ENCODE measurements at regions not wholly inside any gene's neighbourhood (a gene's known extent, or its start where the extent isn't known, plus 50 kb on each side); places are given as distances from the start of the nearest gene placed in this dataset.
A peak's percentile ranks its signal among the peaks of the same experiment; 100 is the strongest.
"Not testable (repeated sequence)": the region's sequence is repeated elsewhere in the genome, so short reads cannot be mapped to it uniquely, and the experiment has no call there.

DNA sequence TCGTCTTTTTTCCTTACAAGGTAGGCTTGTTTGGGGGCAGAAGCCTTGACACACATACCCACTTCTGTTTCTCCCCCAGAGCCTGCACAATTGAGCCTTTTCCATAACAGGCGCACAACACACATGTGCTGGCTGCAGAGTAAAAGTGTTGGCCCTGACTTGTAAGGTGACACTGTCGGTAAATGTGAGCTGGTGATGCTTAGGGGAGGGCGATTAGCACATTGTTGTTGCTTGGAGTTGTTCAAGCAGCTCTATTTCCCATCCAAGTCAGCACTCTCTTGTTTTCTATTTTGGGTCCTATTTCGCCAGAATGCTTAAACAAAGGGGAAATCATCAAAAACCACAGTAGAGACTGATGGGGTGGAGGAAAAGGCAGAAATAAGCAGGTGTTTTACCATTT, 51.9 kb upstream of the PTPRJ start:
- Mint-ChIP-seq H3K4me3 (no peak overlapping the region), H3K27ac (no peak overlapping the region)
- no peak for ATAC-seq (replicated peaks in 1 of 2)

DNA sequence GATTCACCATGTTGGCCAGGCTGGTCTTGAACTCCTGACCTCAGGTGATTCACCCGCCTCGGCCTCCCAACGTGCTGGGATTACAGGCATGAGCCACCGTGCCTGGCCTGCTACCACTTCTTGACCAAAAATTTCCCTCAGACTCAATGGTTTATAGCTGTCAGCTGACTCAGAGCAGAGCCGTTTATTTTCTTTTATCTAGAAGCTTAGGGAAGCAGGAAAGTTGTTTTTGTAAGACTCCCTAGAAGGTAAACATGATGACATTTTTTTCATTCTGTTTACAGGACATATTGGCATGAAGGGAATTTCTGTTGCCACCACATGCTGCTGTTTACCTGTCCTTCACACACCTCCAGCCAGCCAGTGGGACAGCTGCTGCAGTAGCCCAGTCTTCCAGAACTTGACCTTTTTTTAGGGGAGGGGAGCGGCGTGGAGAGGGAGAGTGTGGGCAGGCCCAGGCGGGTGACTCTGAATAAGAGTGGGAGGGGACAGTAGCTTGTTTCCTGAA, 56.1 kb upstream of the PTPRJ start:
- Mint-ChIP-seq H3K9me3 (no peaks in the 10 kb centered on the region), H3K27me3 (ENCODE audit: low read depth) (no peaks in the 10 kb centered on the region), H3K27ac (no peak overlapping the region), H3K36me3 (ENCODE audit: insufficient read depth in 2 of 2) (no peaks in the 10 kb centered on the region), H3K4me1 (ENCODE audit: low read depth) (peaks cover 52% of the 10 kb centered on the region), H3K4me3 (peak overlapping the region in 1 of 2 donors; percentile 1)
- DNase-seq, result peak in 1 of 2 donors; percentile 10
- peak; percentile 44 to 69 for ATAC-seq (replicated peaks in 1 of 2)

More for the DNA sequence above, 51.9 kb upstream of the PTPRJ start:
- Mint-ChIP-seq H3K27me3 (ENCODE audit: low read depth) (no peaks in the 10 kb centered on the region), H3K9me3 (no peaks in the 10 kb centered on the region), H3K36me3 (ENCODE audit: insufficient read depth in 2 of 2) (no peaks in the 10 kb centered on the region), H3K4me1 (ENCODE audit: low read depth) (peaks cover 33% of the 10 kb centered on the region)
- DNase-seq, result no peak

DNA sequence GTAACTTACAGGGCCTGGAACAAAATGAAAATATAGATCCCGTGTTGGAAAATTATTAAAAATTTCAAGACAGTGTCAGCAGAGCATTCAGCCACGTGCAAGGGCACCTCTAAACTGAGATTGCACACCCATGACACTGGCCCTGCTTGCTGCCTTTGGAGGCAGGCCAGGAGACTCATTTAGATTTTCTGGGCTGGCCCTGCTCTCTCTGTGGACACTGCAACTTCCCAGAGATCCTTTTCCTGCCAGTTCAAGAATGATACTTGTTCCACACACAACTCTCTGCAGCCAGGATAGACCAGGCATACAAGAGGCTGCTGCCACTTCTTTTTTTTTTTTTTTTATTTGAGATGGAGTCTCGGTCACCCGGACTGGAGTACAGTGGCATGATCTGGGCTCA, 56.7 kb upstream of the PTPRJ start:
- no peak overlapping the region for H3K4me3 Mint-ChIP-seq
- H3K27ac Mint-ChIP-seq, result no peak overlapping the region
- H3K36me3 Mint-ChIP-seq (ENCODE audit: insufficient read depth in 2 of 2), result no peaks in the 10 kb centered on the region
- DNase-seq (no peak), ATAC-seq (replicated peaks in 1 of 2) (no peak)
- H3K27me3 Mint-ChIP-seq (ENCODE audit: low read depth), result no peaks in the 10 kb centered on the region
- peaks cover 58% of the 10 kb centered on the region for H3K4me1 Mint-ChIP-seq (ENCODE audit: low read depth)
- H3K9me3 Mint-ChIP-seq, result no peaks in the 10 kb centered on the region

DNA sequence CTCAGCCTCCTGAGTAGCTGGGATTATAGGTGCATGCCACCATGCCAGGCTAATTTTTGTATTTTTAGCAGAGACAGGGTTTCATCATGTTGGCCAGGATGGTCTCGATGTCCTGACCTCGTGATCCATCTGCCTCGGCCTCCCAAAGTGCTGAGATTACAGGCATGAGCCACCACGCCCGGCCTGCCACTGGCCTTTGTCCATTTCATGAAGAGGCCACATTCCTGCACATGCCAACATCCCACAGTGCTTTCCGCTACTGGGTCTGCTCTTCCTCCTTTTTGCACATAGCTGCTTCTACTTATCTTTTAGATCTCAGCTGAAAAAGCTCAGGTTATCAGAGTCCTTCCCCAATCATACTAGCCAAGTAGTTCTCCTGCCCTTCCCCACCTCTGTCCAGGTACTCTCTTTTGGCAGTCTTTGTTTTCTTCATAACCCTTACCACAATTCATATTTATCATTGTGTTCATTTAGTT, 59.2 kb upstream of the PTPRJ start:
- not testable (repeated sequence) for H3K9me3 Mint-ChIP-seq; DNase-seq; H3K36me3 Mint-ChIP-seq (ENCODE audit: insufficient read depth in 2 of 2); H3K4me3 Mint-ChIP-seq; H3K27ac Mint-ChIP-seq; H3K27me3 Mint-ChIP-seq (ENCODE audit: low read depth); ATAC-seq (replicated peaks in 1 of 2)
- peaks cover 63% of the 10 kb centered on the region for H3K4me1 Mint-ChIP-seq (ENCODE audit: low read depth)

DNA sequence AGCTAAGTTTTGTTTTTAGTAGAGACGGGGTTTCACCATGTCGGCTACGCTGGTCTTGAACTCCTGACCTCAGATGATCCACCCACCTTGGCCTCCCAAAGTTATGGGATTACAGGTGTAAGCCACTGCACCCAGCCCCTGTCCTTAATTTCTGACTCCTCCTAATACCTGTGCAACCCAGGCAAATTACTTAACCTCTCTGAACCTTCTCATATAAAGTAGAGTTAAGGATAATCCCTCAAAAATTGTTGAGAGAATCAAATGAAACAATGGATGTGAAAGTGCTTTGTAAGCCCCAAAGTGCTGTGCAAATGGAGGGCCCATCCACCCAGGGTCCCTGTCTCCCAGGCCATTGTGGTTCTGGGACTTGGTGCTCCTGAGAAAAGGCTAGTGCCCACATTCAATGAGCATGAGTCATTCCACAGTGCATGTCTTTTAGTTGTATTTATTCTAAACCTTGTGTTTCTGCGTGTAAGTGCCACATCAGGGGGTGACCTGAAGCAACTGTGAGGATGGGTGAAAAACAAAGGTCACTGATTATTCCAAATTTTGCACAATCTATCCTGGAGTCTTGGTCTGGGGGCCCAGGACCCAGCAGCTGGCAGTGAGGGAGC, 61.4 kb upstream of the PTPRJ start:
- Mint-ChIP-seq H3K4me3 (peak overlapping the region in 1 of 2 donors; percentile 24), H3K36me3 (ENCODE audit: insufficient read depth in 2 of 2) (no peaks in the 10 kb centered on the region), H3K9me3 (no peaks in the 10 kb centered on the region), H3K4me1 (ENCODE audit: low read depth) (peaks cover 65% of the 10 kb centered on the region), H3K27me3 (ENCODE audit: low read depth) (no peaks in the 10 kb centered on the region), H3K27ac (no peak overlapping the region)
- no peak for ATAC-seq (replicated peaks in 1 of 2)
- no peak for DNase-seq

DNA sequence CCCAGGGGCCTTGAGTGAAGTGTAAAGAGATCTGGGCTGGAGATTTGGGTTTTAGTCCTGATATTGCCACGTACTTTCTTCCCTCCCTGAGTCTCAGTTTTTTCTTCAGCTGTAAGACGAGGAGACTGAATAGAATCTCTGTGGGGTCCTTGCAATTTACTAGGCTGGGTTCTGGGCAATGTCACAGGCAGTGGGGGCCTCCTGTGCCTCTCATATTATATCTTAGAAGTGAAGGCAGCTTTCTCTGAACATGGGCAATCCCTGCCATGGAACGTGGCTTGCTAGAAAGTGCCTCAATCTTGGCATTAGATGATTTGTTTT, 62.0 kb upstream of the PTPRJ start:
- Mint-ChIP-seq H3K27ac (no peak overlapping the region), H3K4me3 (no peak overlapping the region), H3K27me3 (ENCODE audit: low read depth) (no peaks in the 10 kb centered on the region), H3K4me1 (ENCODE audit: low read depth) (peaks cover 60% of the 10 kb centered on the region), H3K9me3 (no peaks in the 10 kb centered on the region), H3K36me3 (ENCODE audit: insufficient read depth in 2 of 2) (no peaks in the 10 kb centered on the region)
- DNase-seq, result no peak
- no peak for ATAC-seq (replicated peaks in 1 of 2)

DNA sequence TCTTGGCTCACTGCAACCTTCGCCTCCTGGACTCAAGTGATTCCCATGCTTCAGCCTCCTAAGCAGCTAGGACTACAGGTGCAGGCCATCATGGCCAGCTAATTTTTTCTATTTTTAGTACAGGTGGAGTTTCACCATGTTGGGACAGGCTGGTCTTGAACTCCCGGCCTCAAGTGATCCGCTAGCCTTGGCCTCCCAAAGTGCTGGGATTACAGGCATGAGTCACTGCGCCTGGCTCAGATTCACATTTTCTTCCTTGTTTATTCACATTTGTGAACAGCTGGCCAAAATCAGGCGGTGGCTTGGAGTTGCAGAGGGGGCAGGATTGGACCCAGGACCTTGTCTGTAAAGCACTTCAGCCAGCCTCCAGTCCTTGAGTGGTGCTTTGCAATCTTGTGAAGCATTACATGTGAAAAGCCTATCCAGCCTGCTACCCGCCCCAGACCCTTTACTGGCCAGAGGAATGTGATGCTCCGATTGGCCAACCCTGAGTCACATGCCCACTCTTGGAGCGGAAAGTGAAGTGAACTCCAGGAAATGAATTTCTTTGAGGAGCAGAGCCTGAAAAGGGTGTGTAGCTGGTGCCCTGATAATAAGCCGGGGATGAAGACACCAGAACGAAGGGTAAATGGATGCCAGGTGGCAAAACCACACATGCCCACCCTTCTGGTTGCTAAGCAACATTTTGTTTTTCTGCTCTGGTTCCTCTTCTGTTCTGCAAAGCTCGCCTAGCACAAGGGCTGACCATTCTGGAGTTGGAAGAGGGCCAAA, 62.6 kb upstream of the PTPRJ start:
- H3K27me3 Mint-ChIP-seq (ENCODE audit: low read depth), result no peaks in the 10 kb centered on the region
- H3K4me1 Mint-ChIP-seq (ENCODE audit: low read depth), result peaks cover 58% of the 10 kb centered on the region
- no peak for ATAC-seq (replicated peaks in 1 of 2)

DNA sequence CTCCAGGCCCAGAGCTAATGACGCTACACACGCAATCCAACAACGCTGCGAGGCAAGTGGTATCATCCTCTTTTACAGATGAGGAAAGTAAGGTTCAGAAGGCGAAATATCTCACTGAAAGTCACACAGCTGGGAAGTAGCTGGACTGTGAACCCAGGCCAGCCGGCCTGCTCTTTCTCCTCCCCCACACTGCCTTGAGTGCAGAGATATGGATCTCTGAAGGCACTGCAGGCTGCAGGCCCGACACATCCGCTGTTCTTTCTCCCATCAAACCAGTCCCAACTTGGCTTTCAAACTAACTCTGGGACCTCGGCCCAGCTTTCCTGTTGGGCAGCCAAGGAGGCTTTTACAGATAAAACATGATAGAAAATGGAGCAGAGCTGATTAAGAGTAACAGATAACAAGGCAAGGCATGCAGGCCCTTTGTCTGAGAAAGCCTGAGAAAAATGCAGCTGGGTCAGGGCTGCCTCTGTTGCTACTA, 64.0 kb upstream of the PTPRJ start:
- Mint-ChIP-seq H3K9me3 (no peaks in the 10 kb centered on the region), H3K36me3 (ENCODE audit: insufficient read depth in 2 of 2) (no peaks in the 10 kb centered on the region), H3K4me3 (no peak overlapping the region), H3K4me1 (ENCODE audit: low read depth) (peaks cover 49% of the 10 kb centered on the region), H3K27me3 (ENCODE audit: low read depth) (no peaks in the 10 kb centered on the region), H3K27ac (no peak overlapping the region)
- DNase-seq (no peak), ATAC-seq (replicated peaks in 1 of 2) (no peak)

More for the DNA sequence above, 62.6 kb upstream of the PTPRJ start:
- no peaks in the 10 kb centered on the region for H3K36me3 Mint-ChIP-seq (ENCODE audit: insufficient read depth in 2 of 2)
- no peak overlapping the region for H3K4me3 Mint-ChIP-seq
- no peaks in the 10 kb centered on the region for H3K9me3 Mint-ChIP-seq
- no peak overlapping the region for H3K27ac Mint-ChIP-seq
- no peak for DNase-seq

DNA sequence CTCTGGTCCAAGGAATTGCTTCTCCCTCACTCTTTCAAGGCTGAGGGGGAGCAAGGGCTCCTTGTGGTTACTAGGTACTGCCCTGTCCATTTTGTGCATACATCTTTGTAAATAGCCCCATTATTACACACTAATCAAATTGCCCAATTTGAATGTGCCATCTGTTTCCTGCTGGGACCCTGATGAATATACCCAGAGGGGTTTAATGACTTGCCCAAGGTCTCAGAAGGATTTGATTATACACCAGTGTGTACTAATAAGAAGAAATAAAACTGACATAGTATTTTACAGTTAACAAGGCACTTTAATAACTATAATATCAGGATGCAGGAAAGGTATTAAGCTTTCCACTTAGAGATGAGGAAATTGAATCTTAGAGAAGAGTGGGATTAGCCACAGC, 64.6 kb upstream of the PTPRJ start:
- H3K9me3 Mint-ChIP-seq, result no peaks in the 10 kb centered on the region
- DNase-seq (no peak), ATAC-seq (replicated peaks in 1 of 2) (no peak)
- peaks cover 43% of the 10 kb centered on the region for H3K4me1 Mint-ChIP-seq (ENCODE audit: low read depth)
- no peak overlapping the region for H3K4me3 Mint-ChIP-seq
- H3K27ac Mint-ChIP-seq, result no peak overlapping the region
- H3K27me3 Mint-ChIP-seq (ENCODE audit: low read depth), result no peaks in the 10 kb centered on the region
- H3K36me3 Mint-ChIP-seq (ENCODE audit: insufficient read depth in 2 of 2), result no peaks in the 10 kb centered on the region

DNA sequence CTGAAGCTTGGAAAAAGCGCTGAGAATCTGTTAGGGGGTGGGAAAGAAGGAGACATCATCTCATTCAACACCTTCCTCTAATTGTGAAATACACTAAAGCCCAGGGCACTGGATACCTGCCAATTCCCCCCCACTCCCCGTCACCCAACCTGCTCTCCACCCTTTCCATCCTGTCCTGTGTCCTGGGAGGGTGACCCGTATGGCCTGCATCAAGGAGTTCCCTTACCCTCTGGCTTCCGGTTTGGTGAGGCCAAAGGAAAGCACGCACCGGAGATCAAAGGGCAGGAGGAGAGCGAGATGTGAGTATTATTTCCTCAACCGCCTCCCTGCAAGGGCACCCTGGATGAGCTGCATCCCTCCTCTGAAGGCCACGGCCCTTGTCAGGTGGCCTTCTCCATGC, 65.0 kb upstream of the PTPRJ start:
- Mint-ChIP-seq H3K4me1 (ENCODE audit: low read depth) (peaks cover 39% of the 10 kb centered on the region), H3K36me3 (ENCODE audit: insufficient read depth in 2 of 2) (no peaks in the 10 kb centered on the region), H3K9me3 (no peaks in the 10 kb centered on the region), H3K27ac (no peak overlapping the region), H3K27me3 (ENCODE audit: low read depth) (no peaks in the 10 kb centered on the region), H3K4me3 (no peak overlapping the region)
- ATAC-seq (replicated peaks in 1 of 2) (peak in 1 of 2 donors; percentile 43), DNase-seq (peak in 1 of 2 donors; percentile 15)

DNA sequence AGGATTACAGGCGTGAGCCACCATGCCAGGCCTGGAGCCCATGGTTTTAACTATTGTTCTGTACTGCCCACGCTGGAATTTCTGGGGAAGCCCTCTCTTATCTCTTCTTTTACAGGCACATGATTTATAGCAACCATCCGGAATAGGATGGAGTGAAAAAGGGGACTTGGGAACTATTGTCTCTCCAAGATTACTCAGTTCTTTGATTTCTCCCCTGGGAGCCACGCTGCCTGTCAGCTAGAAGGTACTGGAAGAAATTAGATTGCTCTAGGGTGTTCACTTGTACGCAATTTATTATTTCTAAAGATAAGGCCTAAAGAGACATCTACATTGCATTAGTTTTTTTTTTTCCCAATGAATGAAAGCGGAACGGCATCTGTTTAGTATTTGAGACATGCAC, 65.6 kb upstream of the PTPRJ start:
- no peak overlapping the region for H3K4me3 Mint-ChIP-seq
- DNase-seq, result no peak
- H3K27me3 Mint-ChIP-seq (ENCODE audit: low read depth), result no peaks in the 10 kb centered on the region
- H3K4me1 Mint-ChIP-seq (ENCODE audit: low read depth), result peaks cover 33% of the 10 kb centered on the region
- H3K36me3 Mint-ChIP-seq (ENCODE audit: insufficient read depth in 2 of 2), result no peaks in the 10 kb centered on the region
- no peak overlapping the region for H3K27ac Mint-ChIP-seq
- no peak for ATAC-seq (replicated peaks in 1 of 2)
- no peaks in the 10 kb centered on the region for H3K9me3 Mint-ChIP-seq

DNA sequence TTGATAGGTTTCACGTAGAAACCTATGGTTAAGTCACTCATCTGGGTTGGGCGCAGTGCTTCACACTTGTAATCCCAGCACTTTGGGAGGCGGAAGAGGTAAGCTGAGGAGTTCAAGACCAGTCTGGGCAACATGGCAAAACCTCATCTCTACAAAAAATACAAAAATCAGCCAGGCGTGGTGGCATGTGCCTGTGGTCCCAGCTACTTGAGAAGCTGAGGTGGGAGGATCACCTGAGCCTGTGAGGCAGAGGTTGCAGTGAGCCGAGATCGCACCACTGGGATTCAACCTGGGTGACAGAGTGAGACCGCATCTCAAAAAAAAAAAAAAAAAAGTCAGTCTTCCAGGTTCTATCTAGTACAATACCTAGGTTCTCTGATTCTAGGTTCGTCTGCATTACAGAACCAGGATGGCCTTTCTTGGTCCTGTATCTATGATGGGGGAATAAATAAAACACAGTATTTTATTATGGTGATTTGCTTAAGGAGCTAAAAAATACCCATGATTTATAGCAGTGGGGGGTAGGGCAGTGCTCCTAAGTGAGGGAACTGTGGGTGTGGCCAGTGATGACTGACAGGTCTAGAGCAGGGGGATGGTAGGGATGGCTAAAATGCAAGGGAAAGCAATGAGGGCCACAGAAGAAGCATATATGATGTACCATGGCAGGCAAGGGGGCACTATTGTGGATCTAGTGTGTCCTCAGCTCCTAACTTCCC, 65.5 kb upstream of the NUP160 start:
- Mint-ChIP-seq H3K4me3 (no peak overlapping the region), H3K27me3 (ENCODE audit: low read depth) (no peaks in the 10 kb centered on the region), H3K4me1 (ENCODE audit: low read depth) (peaks cover 22% of the 10 kb centered on the region), H3K27ac (no peak overlapping the region), H3K9me3 (no peaks in the 10 kb centered on the region), H3K36me3 (ENCODE audit: insufficient read depth in 2 of 2) (no peaks in the 10 kb centered on the region)
- no peak for DNase-seq
- ATAC-seq (replicated peaks in 1 of 2), result no peak

DNA sequence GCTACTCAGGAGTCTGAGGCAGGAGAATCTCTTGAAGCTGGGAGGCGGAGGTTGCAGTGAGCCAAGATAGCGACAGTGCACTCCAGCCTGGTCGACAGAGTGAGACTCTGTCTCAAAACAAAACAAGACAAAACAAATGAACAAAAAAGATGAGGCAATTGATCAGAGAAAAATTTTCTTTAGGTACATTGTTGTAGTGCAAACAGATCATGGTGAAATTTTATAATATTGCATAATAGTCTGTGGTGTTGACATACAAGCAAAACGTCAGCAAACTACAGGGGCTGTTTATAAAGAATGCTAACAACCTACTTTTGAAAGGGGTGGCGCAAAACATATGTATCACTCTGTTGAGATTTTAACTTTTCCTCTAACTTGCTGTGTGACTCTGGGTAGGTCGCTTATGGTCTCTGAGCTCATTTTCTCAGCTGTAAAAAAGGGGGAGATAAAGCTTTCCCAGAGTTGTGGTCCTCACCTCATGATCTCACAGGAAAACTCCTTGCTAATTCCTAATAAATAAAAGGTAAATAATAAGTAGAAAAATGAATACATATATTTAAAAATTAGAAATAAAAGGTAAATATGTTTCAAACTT, 64.8 kb upstream of the NUP160 start:
- no peak overlapping the region for H3K4me3 Mint-ChIP-seq
- H3K36me3 Mint-ChIP-seq (ENCODE audit: insufficient read depth in 2 of 2), result no peaks in the 10 kb centered on the region
- peaks cover 21% of the 10 kb centered on the region for H3K4me1 Mint-ChIP-seq (ENCODE audit: low read depth)
- H3K9me3 Mint-ChIP-seq, result no peaks in the 10 kb centered on the region
- ATAC-seq (replicated peaks in 1 of 2), result no peak
- H3K27me3 Mint-ChIP-seq (ENCODE audit: low read depth), result no peaks in the 10 kb centered on the region
- no peak overlapping the region for H3K27ac Mint-ChIP-seq
- DNase-seq, result no peak
